Esophagus squamous epithelium (tissue), 5 donors: ENCODE measurements at regions not wholly inside any gene's neighbourhood (a gene's known extent, or its start where the extent isn't known, plus 50 kb on each side); places are given as distances from the start of the nearest gene placed in this dataset.

ENCODE experiments used
- DNase-seq: peaks from one replicate; lab custom pipeline; 2025; lab: John Stamatoyannopoulos, UW
- H3K27ac ChIP-seq, 4 donors: fragments of 200-600 bp; sonication (generic); one replicate each; pipeline ENCODE4 v1.5.1; 2016 to 2019; ENCODE audit warnings: mild to moderate bottlenecking in 1 of 4
- H3K27me3 ChIP-seq, 4 donors: fragments of 200-600 bp; sonication (generic); 1 replicate in 3 of 4; 2 replicates in 1 of 4; pipeline versions ENCODE4 v1.5.1 to v1.6.0; 2017 to 2021; ENCODE audit warnings: antibody characterized with exemption in 1 of 4
- H3K36me3 ChIP-seq, 3 donors: fragments of 200-600 bp; sonication (generic); one replicate each; pipeline ENCODE4 v1.5.1; 2016 to 2019
- H3K4me1 ChIP-seq, 3 donors: fragments of 200-600 bp; sonication (generic); one replicate each; pipeline ENCODE4 v1.5.1; 2017 to 2019
- H3K4me3 ChIP-seq, 4 donors: fragments of 200-600 bp; sonication (generic); 1 replicate in 3 of 4; 2 replicates in 1 of 4; pipeline ENCODE4 v1.5.1; 2016 to 2019; ENCODE audit warnings: mild to moderate bottlenecking in 2 of 4, moderate library complexity in 1 of 4
- H3K9me3 ChIP-seq, 3 donors: fragments of 200-600 bp; sonication (generic); one replicate each; pipeline ENCODE4 v1.5.1; 2016 to 2019
- POLR2A ChIP-seq, 4 donors: fragments of 450-650 bp; IDR thresholded peaks; one replicate each; pipeline ENCODE4 v1.6.1; 2017; ENCODE audit warnings: antibody characterized with exemption in 4 of 4, mild to moderate bottlenecking in 4 of 4, moderate library complexity in 3 of 4
- WGBS, 2 donors: methylation state at CpG; one replicate each; pipeline ENCODE4 v1.1.5; 2018; 5-methylcytosine and 5-hydroxymethylcytosine counted together
- intact Hi-C: fragments of 100-400 bp; cut with DNase I; formaldehyde crosslinking; loops from one replicate; pipeline ENCODE4 v1.15.0; 2022
- TF ChIP-seq, protein P1 (sequence below), 6 experiments: fragments of 450-650 bp in 4 of 6; fragments of 200-600 bp in 2 of 6; sonication (generic) in 2 of 6; IDR thresholded peaks; one replicate each; pipeline ENCODE4 v1.5.1; 2016 to 2019; ENCODE audit warnings: antibody characterized with exemption in 6 of 6, mild to moderate bottlenecking in 4 of 6, moderate library complexity in 4 of 6
- donor health status: DM: yes; HTN: yes; CAD: no.

DNA sequence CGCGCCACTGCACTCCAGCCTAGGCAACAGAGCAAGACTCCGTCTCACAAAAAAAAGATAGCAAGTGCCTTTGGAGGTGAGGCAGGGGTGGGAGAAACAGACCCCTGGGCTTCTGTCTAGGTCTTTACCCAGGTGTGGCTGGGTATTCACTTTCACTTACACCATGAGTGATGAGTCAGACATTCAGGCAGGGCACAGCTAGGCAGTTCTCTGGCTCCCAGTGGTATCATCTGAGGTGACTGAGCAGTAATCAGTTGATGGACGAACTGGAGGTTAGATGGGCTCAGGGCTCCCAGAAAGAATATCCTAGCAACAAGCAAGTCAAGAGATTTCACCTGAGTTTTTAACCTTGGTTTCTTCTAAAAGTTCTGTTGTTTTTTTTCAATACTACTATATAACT, 107.0 kb upstream of the RAB6C start:
- H3K36me3 ChIP-seq = no peaks in the 10 kb centered on the region
- 89 to 94% methylated on average over 4 of the region's 4 CpGs for WGBS, 2 donors
- TF ChIP-seq, protein P1, sequence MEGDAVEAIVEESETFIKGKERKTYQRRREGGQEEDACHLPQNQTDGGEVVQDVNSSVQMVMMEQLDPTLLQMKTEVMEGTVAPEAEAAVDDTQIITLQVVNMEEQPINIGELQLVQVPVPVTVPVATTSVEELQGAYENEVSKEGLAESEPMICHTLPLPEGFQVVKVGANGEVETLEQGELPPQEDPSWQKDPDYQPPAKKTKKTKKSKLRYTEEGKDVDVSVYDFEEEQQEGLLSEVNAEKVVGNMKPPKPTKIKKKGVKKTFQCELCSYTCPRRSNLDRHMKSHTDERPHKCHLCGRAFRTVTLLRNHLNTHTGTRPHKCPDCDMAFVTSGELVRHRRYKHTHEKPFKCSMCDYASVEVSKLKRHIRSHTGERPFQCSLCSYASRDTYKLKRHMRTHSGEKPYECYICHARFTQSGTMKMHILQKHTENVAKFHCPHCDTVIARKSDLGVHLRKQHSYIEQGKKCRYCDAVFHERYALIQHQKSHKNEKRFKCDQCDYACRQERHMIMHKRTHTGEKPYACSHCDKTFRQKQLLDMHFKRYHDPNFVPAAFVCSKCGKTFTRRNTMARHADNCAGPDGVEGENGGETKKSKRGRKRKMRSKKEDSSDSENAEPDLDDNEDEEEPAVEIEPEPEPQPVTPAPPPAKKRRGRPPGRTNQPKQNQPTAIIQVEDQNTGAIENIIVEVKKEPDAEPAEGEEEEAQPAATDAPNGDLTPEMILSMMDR (IDR thresholded peaks at IDR 0.05) = no peak
- no peak for TF ChIP-seq POLR2A (IDR thresholded peaks at IDR 0.05)
- peaks cover 0 to 9% (median 7%) of the 10 kb centered on the region in 3 donors for H3K4me1 ChIP-seq
- intact Hi-C loops = no loop called here
- no peaks in the 10 kb centered on the region for H3K27me3 ChIP-seq
- no peaks in the 10 kb centered on the region for H3K9me3 ChIP-seq
- H3K4me3 ChIP-seq = no peak overlapping the region
- no peak overlapping the region for H3K27ac ChIP-seq
- DNase-seq = no peak

DNA sequence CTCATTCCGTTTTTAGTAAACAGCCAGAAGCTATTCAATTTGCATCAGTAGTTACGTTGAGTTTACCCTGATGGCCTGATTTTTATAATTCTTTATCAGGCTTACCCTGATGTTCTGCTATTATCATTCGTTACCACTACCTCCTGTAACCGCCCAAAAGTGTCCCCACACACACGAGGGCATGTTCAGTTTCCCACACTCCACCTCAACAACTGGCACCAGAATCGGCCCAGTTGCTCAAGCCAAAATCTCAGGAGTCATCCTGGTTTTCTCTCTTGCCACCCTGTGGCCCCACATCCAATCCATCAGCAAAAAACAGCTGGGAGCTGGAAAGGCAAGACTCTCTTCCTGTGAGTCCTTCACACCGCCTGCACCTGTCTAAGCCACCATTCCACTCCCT, 102.9 kb upstream of the RAB6C start:
- H3K27me3 ChIP-seq = no peaks in the 10 kb centered on the region
- peak overlapping the region; percentile 49 to 78 (median 70) for H3K4me3 ChIP-seq
- H3K36me3 ChIP-seq = no peaks in the 10 kb centered on the region
- 46 to 53% methylated on average over 7 of the region's 7 CpGs for WGBS, 2 donors
- peak overlapping the region in 3 of 4 donors; percentile 69 to 85 (median 85) for H3K27ac ChIP-seq
- DNase-seq = no peak
- no peaks in the 10 kb centered on the region for H3K9me3 ChIP-seq
- intact Hi-C loops = no loop called here
- H3K4me1 ChIP-seq = peaks cover 5 to 16% (median 7%) of the 10 kb centered on the region in 3 donors
- TF ChIP-seq POLR2A (IDR thresholded peaks at IDR 0.05) = no peak
- TF ChIP-seq, protein P1 (IDR thresholded peaks at IDR 0.05) = no peak

DNA sequence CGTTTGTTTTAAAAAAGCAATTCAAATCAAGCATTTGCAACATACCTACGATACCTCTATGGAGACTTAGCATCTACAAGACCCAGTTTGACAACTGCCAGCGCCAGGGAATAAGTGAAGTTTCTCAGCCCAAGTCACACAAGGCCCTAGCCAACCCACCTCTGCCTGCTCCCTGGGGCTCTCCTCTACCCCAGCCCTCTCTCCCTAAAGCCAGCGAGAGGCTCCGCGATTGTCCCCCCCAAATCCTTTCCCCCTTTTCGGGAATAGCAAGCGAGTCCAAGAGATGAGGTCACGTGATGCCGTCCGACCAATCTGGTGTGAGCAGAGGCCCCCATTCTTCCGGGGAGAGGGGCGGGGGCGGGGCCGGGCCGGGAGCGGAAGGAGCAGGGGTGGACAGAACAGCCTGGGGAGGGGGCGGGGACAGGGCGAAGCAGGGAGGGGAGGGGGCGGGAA, 102.2 kb upstream of the RAB6C start:
- peak; percentile 51 for DNase-seq
- H3K36me3 ChIP-seq = no peaks in the 10 kb centered on the region
- H3K9me3 ChIP-seq = no peaks in the 10 kb centered on the region
- 0 to 1% methylated on average over 3 to 6 of the region's 20 CpGs for WGBS, 2 donors
- TF ChIP-seq POLR2A (IDR thresholded peaks at IDR 0.05) = no peak
- peak overlapping the region; percentile 69 to 85 (median 84) for H3K27ac ChIP-seq
- H3K27me3 ChIP-seq = no peaks in the 10 kb centered on the region
- H3K4me3 ChIP-seq = peak overlapping the region; percentile 49 to 78 (median 70)
- H3K4me1 ChIP-seq = peaks cover 5 to 16% (median 7%) of the 10 kb centered on the region in 3 donors
- intact Hi-C loops = no loop called here

DNA sequence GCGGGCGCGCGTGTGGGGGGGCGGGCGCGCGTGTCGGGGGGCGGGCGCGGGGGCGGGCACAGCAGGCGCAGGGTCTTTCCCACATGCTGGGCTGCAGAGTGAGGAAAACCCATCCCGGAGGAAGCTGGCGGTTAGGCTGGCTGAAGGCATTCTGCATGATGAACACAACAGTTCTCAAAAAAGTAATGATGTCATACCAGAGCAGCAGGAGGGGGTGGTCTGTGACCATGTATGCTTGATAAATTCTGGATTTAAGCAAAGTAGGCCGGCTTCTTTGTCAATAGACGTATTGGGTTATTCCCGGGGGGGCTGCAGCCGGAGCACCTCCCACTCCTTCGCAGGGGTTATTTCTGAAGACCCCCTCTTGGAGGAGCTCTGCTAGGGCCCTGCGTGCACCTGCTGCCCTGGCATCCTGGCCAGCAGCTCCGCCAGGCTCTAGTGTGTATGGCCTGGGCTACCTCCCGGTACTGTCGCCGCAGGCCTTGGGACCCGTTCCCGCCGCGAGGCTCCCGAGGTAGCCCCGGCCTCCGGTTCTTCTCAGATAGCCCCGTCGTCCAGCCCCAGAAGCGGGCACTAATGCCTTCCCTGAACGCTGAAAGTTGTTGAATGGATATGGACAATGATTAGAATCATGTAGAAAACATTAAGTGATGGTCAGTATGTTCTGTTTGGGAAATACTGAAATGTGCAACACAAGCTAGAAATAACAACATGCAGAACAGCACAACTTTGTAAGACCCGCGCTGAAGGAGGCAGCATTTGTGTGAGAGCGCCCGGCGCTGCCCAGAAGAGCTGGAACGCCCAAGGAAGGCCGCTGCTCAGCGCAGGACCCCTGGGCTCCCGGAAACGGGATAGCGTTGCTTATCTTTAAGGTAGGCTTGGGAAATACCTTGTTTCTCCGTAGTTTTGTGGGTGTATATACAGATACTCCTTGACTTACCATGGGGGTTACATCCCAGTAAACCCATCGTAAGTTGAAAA, 101.4 kb upstream of the RAB6C start:
- DNase-seq = no peak
- intact Hi-C loops = no loop called here
- TF ChIP-seq POLR2A (IDR thresholded peaks at IDR 0.05) = no peak
- TF ChIP-seq, protein P1 (IDR thresholded peaks at IDR 0.05) = no peak
- Histone ChIP-seq H3K27me3 (no peaks in the 10 kb centered on the region), H3K4me1 (peaks cover 5 to 16% (median 7%) of the 10 kb centered on the region in 3 donors), H3K36me3 (no peaks in the 10 kb centered on the region), H3K9me3 (no peaks in the 10 kb centered on the region), H3K4me3 (peak overlapping the region; percentile 49 to 78 (median 70)), H3K27ac (peak overlapping the region; percentile 69 to 85 (median 76))
- WGBS, 2 donors = 52 to 68% methylated on average over 24 to 25 of the region's 50 CpGs

DNA sequence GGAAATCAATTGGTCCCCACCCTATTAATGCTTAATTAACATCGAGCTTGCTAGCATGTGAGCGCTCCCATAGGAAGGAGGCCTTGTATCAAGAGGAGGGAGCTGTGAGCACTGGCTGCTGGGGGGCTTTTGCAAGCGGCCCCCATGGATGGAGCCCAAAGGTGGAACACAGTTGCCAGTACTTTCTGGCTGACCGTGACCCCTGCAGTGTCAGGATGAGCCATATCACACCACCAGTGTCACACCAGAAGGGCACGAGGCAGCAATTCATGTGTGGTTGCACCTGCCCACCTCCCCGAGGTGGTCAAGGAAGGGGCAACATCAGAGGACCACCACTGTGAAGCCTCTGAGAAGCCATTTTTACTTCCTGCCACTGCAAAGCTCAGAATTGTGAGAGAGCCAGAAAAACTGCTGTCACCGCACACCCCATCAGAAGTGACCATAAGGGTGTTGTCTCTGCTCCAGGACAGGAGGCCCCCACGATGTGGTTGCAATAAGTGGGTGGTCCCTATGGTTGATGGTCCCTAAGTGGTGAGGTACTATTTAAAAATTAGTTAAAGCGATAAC, 99.8 kb upstream of the RAB6C start:
- 80 to 92% methylated on average over 8 to 9 of the region's 9 CpGs for WGBS, 2 donors
- TF ChIP-seq POLR2A (IDR thresholded peaks at IDR 0.05) = no peak
- TF ChIP-seq, protein P1 (IDR thresholded peaks at IDR 0.05) = no peak
- Histone ChIP-seq H3K27me3 (no peaks in the 10 kb centered on the region), H3K9me3 (no peaks in the 10 kb centered on the region), H3K4me3 (no peak overlapping the region), H3K36me3 (no peaks in the 10 kb centered on the region), H3K27ac (no peak overlapping the region), H3K4me1 (peaks cover 5 to 16% (median 7%) of the 10 kb centered on the region in 3 donors)
- no peak for DNase-seq
- intact Hi-C loops = no loop called here
